PC-9 (cell line): ENCODE measurements at regions not wholly inside any gene's neighbourhood (a gene's known extent, or its start where the extent isn't known, plus 50 kb on each side); places are given as distances from the start of the nearest gene placed in this dataset.

Experiments
- BruUV-seq: library from RNA; stranded (reverse); fragments of 400-500 nt; replicated peaks from 2 replicates; lab custom pipeline; 2021; lab: Mats Ljungman, UMichigan
- CTCF ChIA-PET: fragments of 300-600 bp; sonication (Branson Sonifier 250); formaldehyde crosslinking; loops from one replicate; lab custom pipeline; 2022; ENCODE audit warnings: antibody characterized with exemption; lab: Charles Lee
- POLR2A ChIA-PET: fragments of 300-600 bp; sonication (Branson Sonifier 250); formaldehyde crosslinking; loops from one replicate; lab custom pipeline; 2022; ENCODE audit warnings: antibody characterized with exemption; ENCODE audit not compliant: unreplicated experiment; lab: Charles Lee
- DNase-seq, 2 experiments: peaks; one replicate each; pipeline versions ENCODE4 v3.0.0 to v3.0.0-alpha.2; 2015 to 2022; ENCODE audit warnings: mixed read lengths in 1 of 2
- H2AFZ ChIP-seq: fragments of 200-600 bp; sonication (generic); 2 replicates; pipeline ENCODE4 v1.8.1; 2017; ENCODE audit warnings: antibody characterized with exemption
- H3F3A ChIP-seq: fragments of 200-600 bp; sonication (generic); 2 replicates; pipeline ENCODE4 v1.8.1; 2017; ENCODE audit warnings: antibody characterized with exemption, mild to moderate bottlenecking, low read depth; ENCODE audit not compliant: insufficient read depth
- H3K27ac ChIP-seq: fragments of 200-600 bp; sonication (generic); 2 replicates; pipeline ENCODE4 v1.6.1; 2016; ENCODE audit warnings: mixed run types
- H3K27me3 ChIP-seq: fragments of 200-600 bp; sonication (generic); 2 replicates; pipeline ENCODE4 v1.6.1; 2016; ENCODE audit warnings: low read depth, mixed run types; ENCODE audit not compliant: insufficient read depth
- H3K36me3 ChIP-seq: fragments of 200-600 bp; sonication (generic); 2 replicates; pipeline ENCODE4 v1.6.1; 2016; ENCODE audit warnings: low read depth, mixed run types
- H3K4me1 ChIP-seq: fragments of 200-600 bp; sonication (generic); replicated peaks from 2 replicates; pipeline ENCODE4 v1.6.1; 2016; ENCODE audit warnings: mixed run types; ENCODE audit not compliant: insufficient read depth
- H3K4me2 ChIP-seq: fragments of 200-600 bp; sonication (generic); 2 replicates; pipeline ENCODE4 v1.6.1; 2017; ENCODE audit warnings: mixed run types
- H3K4me3 ChIP-seq: fragments of 200-600 bp; sonication (generic); 2 replicates; pipeline ENCODE4 v1.6.1; 2016; ENCODE audit warnings: mixed run types
- H3K79me2 ChIP-seq: fragments of 200-600 bp; sonication (generic); 2 replicates; pipeline ENCODE4 v1.6.1; 2017; ENCODE audit warnings: low read depth, mixed run types
- H3K9me2 ChIP-seq: fragments of 200-600 bp; sonication (generic); 2 replicates; pipeline ENCODE4 v1.8.1; 2017; ENCODE audit warnings: mild to moderate bottlenecking; ENCODE audit not compliant: insufficient read depth
- H3K9me3 ChIP-seq: fragments of 200-600 bp; sonication (generic); 2 replicates; pipeline ENCODE4 v1.8.1; 2016; ENCODE audit warnings: low read depth; ENCODE audit not compliant: insufficient read depth
- H4K20me1 ChIP-seq: fragments of 200-600 bp; sonication (generic); 2 replicates; pipeline ENCODE4 v1.8.1; 2017; ENCODE audit not compliant: insufficient read depth
- EZH2 ChIP-seq: fragments of 200-600 bp; sonication (generic); IDR thresholded peaks from 2 replicates; pipeline ENCODE4 v1.8.0; 2017; ENCODE audit warnings: antibody characterized with exemption, low read depth
- intact Hi-C: fragments of 100-400 bp; cut with micrococcal nuclease; formaldehyde crosslinking; loops from one replicate; pipeline ENCODE4 v1.10.0; 2022; ENCODE audit not compliant: unreplicated experiment
- TF ChIP-seq, protein P1 (sequence below): fragments of 200-600 bp; sonication (generic); conservative IDR thresholded peaks from 2 replicates; pipeline ENCODE4 v1.6.1; 2017; ENCODE audit warnings: mixed run types, antibody characterized with exemption, mild to moderate bottlenecking, moderate library complexity

DNA sequence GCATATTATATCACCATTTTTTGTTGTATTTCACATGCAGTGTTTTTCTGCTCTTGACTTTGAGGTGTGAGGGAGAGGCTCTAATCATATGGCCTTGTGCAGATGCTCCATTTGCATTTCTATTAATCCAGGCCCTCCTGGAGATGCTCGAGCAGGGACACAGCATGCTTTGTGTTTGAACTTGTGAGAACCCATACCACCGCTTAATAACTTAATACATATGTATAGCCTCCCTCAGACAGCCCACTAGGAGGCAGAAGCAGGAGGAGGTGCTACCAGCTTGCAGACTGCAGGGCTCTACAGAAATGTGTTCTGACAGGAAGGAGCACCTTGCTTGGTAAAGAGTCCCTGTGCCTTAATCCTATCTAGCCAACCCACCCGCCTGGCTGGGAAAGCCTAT, 155.2 kb downstream of the BARHL2 start:
- Histone ChIP-seq H3K27me3 (no peaks in the 10 kb centered on the region), H3K9me2 (no peaks in the 10 kb centered on the region), H3K79me2 (no peaks in the 10 kb centered on the region), H2AFZ (no peak overlapping the region), H3K4me1 (peaks cover 24% of the 10 kb centered on the region), H3K9me3 (no peaks in the 10 kb centered on the region), H3K4me3 (no peak overlapping the region), H4K20me1 (no peaks in the 10 kb centered on the region), H3K4me2 (no peak overlapping the region), H3F3A (peaks cover 25% of the 10 kb centered on the region), H3K27ac (no peak overlapping the region), H3K36me3 (no peaks in the 10 kb centered on the region)
- no peak for DNase-seq
- TF ChIP-seq EZH2 = no peak
- TF ChIP-seq, protein P1, sequence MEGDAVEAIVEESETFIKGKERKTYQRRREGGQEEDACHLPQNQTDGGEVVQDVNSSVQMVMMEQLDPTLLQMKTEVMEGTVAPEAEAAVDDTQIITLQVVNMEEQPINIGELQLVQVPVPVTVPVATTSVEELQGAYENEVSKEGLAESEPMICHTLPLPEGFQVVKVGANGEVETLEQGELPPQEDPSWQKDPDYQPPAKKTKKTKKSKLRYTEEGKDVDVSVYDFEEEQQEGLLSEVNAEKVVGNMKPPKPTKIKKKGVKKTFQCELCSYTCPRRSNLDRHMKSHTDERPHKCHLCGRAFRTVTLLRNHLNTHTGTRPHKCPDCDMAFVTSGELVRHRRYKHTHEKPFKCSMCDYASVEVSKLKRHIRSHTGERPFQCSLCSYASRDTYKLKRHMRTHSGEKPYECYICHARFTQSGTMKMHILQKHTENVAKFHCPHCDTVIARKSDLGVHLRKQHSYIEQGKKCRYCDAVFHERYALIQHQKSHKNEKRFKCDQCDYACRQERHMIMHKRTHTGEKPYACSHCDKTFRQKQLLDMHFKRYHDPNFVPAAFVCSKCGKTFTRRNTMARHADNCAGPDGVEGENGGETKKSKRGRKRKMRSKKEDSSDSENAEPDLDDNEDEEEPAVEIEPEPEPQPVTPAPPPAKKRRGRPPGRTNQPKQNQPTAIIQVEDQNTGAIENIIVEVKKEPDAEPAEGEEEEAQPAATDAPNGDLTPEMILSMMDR = no peak
- POLR2A ChIA-PET = no interaction called here
- intact Hi-C loops = no loop called here
- BruUV-seq = no TSS peak
- CTCF ChIA-PET = no interaction called here

DNA sequence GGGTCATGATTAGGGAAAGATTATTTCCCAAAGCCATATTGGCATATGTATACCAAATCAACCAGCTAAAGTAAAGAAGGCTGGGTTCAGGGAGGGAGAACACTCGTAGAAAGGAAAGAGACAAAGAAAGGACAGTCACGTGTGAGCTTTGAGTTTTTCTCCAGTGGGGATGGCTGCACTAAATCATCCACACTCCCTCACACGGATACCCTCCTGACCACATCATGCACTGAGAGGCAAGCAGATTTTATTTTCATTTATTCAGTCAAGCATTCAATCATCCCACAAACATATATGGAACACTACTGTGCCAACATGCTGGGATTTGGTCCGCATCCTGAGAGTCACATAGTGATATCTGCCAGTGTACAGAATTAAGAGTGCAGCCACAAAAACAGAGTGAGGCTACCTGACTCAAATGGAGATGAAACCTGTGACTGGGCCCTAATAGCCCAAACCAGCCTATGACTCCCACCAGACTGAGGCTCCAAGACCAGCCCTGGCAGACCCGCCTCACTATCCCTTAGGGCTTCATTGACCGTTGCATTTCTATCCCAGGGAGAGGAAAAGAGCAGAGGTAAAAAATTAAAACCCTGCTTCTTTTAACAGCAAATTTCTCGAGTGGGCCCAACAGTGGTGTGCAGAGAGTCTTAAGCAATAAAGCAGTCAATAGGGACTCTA, 155.9 kb downstream of the BARHL2 start:
- CTCF ChIA-PET = no interaction called here
- BruUV-seq = no TSS peak
- POLR2A ChIA-PET = no interaction called here

DNA sequence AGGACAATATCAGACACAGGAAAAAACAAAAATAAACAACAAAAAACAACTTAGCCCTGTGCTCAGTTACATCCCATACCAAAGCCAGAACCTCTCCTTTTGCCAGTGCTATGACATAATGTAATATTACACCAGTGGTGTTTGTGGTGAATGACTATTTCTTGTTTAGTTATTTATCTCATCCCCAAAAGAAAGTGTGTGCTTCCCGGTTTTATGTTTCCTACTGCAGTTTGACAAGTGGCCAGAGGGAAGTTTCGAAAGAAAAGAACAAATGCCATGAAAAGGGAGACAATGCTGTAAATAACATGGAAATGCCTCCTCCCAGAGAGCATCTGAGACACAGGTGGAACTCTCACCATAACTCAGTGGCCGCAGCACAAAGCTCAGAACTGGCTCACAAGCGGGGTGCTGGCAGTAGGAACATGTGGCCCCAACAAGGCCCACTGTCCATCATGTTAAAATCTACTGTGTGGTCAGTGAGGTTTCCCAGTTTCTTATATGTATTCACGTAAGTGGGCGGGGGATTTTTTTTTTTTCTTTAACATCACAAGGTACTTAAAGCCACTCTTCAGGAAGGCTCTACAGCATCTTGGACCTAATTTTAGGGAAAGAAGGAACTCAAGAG, 158.2 kb downstream of the BARHL2 start:
- no peaks in the 10 kb centered on the region for H3K9me2 ChIP-seq
- H3K4me2 ChIP-seq = peak overlapping the region; percentile 50
- H3K4me1 ChIP-seq = peaks cover 24% of the 10 kb centered on the region
- CTCF ChIA-PET = no interaction called here
- no peaks in the 10 kb centered on the region for H3K27me3 ChIP-seq
- H2AFZ ChIP-seq = 0 out of 2 replicates have a peak overlapping the region, but pooled peaks have one; percentile 22
- H3K79me2 ChIP-seq = no peaks in the 10 kb centered on the region
- peaks cover 25% of the 10 kb centered on the region for H3F3A ChIP-seq
- TF ChIP-seq, protein P1 = no peak
- TF ChIP-seq EZH2 = no peak
- peak in 1 of 2 experiments; percentile 51 for DNase-seq
- no peak overlapping the region for H3K4me3 ChIP-seq
- no peaks in the 10 kb centered on the region for H4K20me1 ChIP-seq
- 0 out of 2 replicates have a peak, but pooled peaks cover 3% of the 10 kb centered on the region for H3K9me3 ChIP-seq
- intact Hi-C loops = no loop called here
- H3K36me3 ChIP-seq = no peaks in the 10 kb centered on the region
- POLR2A ChIA-PET = no interaction called here
- peak overlapping the region; percentile 83 for H3K27ac ChIP-seq
- no TSS peak for BruUV-seq

More for the DNA sequence above, 155.9 kb downstream of the BARHL2 start:
- Histone ChIP-seq H3K27me3 (no peaks in the 10 kb centered on the region), H3K4me1 (peaks cover 24% of the 10 kb centered on the region), H3K36me3 (no peaks in the 10 kb centered on the region), H3F3A (peaks cover 25% of the 10 kb centered on the region), H4K20me1 (no peaks in the 10 kb centered on the region), H3K9me2 (no peaks in the 10 kb centered on the region), H2AFZ (no peak overlapping the region), H3K27ac (no peak overlapping the region), H3K4me2 (no peak overlapping the region), H3K4me3 (no peak overlapping the region), H3K9me3 (no peaks in the 10 kb centered on the region), H3K79me2 (no peaks in the 10 kb centered on the region)
- no peak for DNase-seq
- no peak for TF ChIP-seq EZH2
- TF ChIP-seq, protein P1 = no peak
- intact Hi-C loops = no loop called here
